Parathyroid adenoma (tissue), 2 donors: ENCODE measurements at regions not wholly inside any gene's neighbourhood (a gene's known extent, or its start where the extent isn't known, plus 50 kb on each side); places are given as distances from the start of the nearest gene placed in this dataset.
A peak's percentile ranks its signal among the peaks of the same experiment; 100 is the strongest.

Experiments
- H2AFZ ChIP-seq: fragments of 300-600 bp; sonication (generic); one replicate; pipeline ENCODE4 v1.7.0; 2017; ENCODE audit warnings: antibody characterized with exemption, mild to moderate bottlenecking
- H3K27ac ChIP-seq: fragments of 300-600 bp; sonication (generic); one replicate; pipeline ENCODE4 v1.7.0; 2017
- H3K27me3 ChIP-seq: fragments of 300-600 bp; sonication (generic); one replicate; pipeline ENCODE4 v1.7.0; 2017; ENCODE audit warnings: low read length; ENCODE audit not compliant: control insufficient read depth, insufficient read depth
- H3K36me3 ChIP-seq: fragments of 300-600 bp; sonication (generic); one replicate; pipeline ENCODE4 v1.7.0; 2017; ENCODE audit warnings: low read length; ENCODE audit not compliant: control insufficient read depth, insufficient read depth
- H3K4me1 ChIP-seq: fragments of 300-600 bp; sonication (generic); one replicate; pipeline ENCODE4 v1.7.0; 2017; ENCODE audit warnings: control low read depth
- H3K4me2 ChIP-seq: fragments of 300-600 bp; sonication (generic); one replicate; pipeline ENCODE4 v1.7.0; 2017; ENCODE audit warnings: low read length
- H3K4me3 ChIP-seq: fragments of 300-600 bp; sonication (generic); one replicate; pipeline ENCODE4 v1.7.0; 2017; ENCODE audit warnings: low read depth, low read length
- H3K79me2 ChIP-seq: fragments of 300-600 bp; sonication (generic); one replicate; pipeline ENCODE4 v1.7.0; 2017; ENCODE audit warnings: control low read depth
- H3K9ac ChIP-seq: fragments of 300-600 bp; sonication (generic); one replicate; pipeline ENCODE4 v1.7.0; 2017; ENCODE audit warnings: mild to moderate bottlenecking
- H3K9me3 ChIP-seq: fragments of 300-600 bp; sonication (generic); one replicate; pipeline ENCODE4 v1.7.0; 2017; ENCODE audit warnings: low read length; ENCODE audit not compliant: control insufficient read depth
- CTCF ChIP-seq: fragments of 300-600 bp; sonication (generic); IDR thresholded peaks from one replicate; pipeline ENCODE4 v1.7.0; 2017; ENCODE audit warnings: antibody characterized with exemption, mild to moderate bottlenecking
- donor health status: primary hyperparathyroidism.

GRCh38 chr10:27364028-27364427 lies 123.4 kb upstream of the ACBD5 start:
- H2AFZ ChIP-seq = no peak overlapping the region
- no peak overlapping the region for H3K27ac ChIP-seq
- no peak overlapping the region for H3K9ac ChIP-seq
- H3K4me1 ChIP-seq = no peaks in the 10 kb centered on the region
- H3K4me3 ChIP-seq = no peak overlapping the region
- H3K36me3 ChIP-seq = no peaks in the 10 kb centered on the region
- no peaks in the 10 kb centered on the region for H3K9me3 ChIP-seq
- no peaks in the 10 kb centered on the region for H3K27me3 ChIP-seq
- no peaks in the 10 kb centered on the region for H3K79me2 ChIP-seq
- no peak for TF ChIP-seq CTCF
- no peak overlapping the region for H3K4me2 ChIP-seq

GRCh38 chr10:27360581-27361172 lies 120.1 kb upstream of the ACBD5 start:
- H3K9ac ChIP-seq = no peak overlapping the region
- H3K4me1 ChIP-seq = no peaks in the 10 kb centered on the region
- no peak overlapping the region for H2AFZ ChIP-seq
- no peak overlapping the region for H3K4me3 ChIP-seq
- no peaks in the 10 kb centered on the region for H3K9me3 ChIP-seq
- H3K27ac ChIP-seq = no peak overlapping the region
- no peaks in the 10 kb centered on the region for H3K36me3 ChIP-seq
- TF ChIP-seq CTCF = peak; percentile 79
- H3K79me2 ChIP-seq = no peaks in the 10 kb centered on the region
- H3K27me3 ChIP-seq = no peaks in the 10 kb centered on the region
- H3K4me2 ChIP-seq = no peak overlapping the region

GRCh38 chr10:27359792-27360355 lies 119.3 kb upstream of the ACBD5 start:
- no peaks in the 10 kb centered on the region for H3K9me3 ChIP-seq
- H3K27ac ChIP-seq = no peak overlapping the region
- H3K4me3 ChIP-seq = no peak overlapping the region
- H2AFZ ChIP-seq = no peak overlapping the region
- no peak for TF ChIP-seq CTCF
- no peak overlapping the region for H3K4me2 ChIP-seq
- no peaks in the 10 kb centered on the region for H3K79me2 ChIP-seq
- H3K9ac ChIP-seq = no peak overlapping the region
- H3K36me3 ChIP-seq = no peaks in the 10 kb centered on the region
- H3K27me3 ChIP-seq = no peaks in the 10 kb centered on the region
- no peaks in the 10 kb centered on the region for H3K4me1 ChIP-seq

GRCh38 chr10:27356738-27357137 lies 116.1 kb upstream of the ACBD5 start:
- H3K4me3 ChIP-seq = no peak overlapping the region
- H2AFZ ChIP-seq = no peak overlapping the region
- H3K9me3 ChIP-seq = no peaks in the 10 kb centered on the region
- H3K4me2 ChIP-seq = no peak overlapping the region
- no peak for TF ChIP-seq CTCF
- no peaks in the 10 kb centered on the region for H3K36me3 ChIP-seq
- H3K27ac ChIP-seq = no peak overlapping the region
- no peaks in the 10 kb centered on the region for H3K4me1 ChIP-seq
- no peaks in the 10 kb centered on the region for H3K79me2 ChIP-seq
- H3K27me3 ChIP-seq = no peaks in the 10 kb centered on the region
- no peak overlapping the region for H3K9ac ChIP-seq
